HG03139 (cell line): ENCODE measurements at regions not wholly inside any gene's neighbourhood (a gene's known extent, or its start where the extent isn't known, plus 50 kb on each side); places are given as distances from the start of the nearest gene placed in this dataset.
"Not testable (repeated sequence)": the region's sequence is repeated elsewhere in the genome, so short reads cannot be mapped to it uniquely, and the experiment has no call there.

Experiments
- ATAC-seq: cut with Tn5 transposase; IDR thresholded peaks from one replicate; pipeline ENCODE4 v1.9.1; 2021; ENCODE audit not compliant: unreplicated experiment

DNA sequence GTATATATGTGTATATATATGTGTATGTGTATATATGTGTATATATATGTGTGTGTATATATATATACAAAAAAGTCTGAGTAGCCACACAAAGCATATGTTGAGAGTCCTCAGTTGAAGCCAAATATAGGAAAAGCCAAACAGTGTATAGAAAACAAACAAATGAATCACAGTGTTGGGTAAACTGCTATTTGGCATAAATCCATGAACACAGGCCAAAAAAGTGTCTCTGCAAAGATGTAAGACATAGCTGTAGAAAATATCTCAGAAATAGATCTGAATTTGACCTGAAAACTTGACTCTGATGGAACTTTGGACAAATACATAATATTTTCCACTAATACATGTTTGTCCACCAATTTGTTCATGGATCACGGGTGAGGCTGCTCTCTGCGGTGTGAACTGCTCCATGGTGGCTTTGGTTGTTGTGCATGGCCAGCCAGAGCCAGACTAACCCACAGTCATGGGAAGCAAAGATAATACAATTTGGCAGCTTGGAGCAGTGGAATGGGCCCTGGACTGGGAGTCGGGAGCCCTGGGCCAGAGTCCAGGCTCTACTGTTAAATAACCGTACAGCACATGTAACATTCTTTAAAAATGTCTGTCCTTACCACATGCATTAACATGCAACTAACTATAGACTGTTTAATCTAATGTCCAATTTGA is 76.9 kb upstream of the EED start:
- ATAC-seq = no peak

DNA sequence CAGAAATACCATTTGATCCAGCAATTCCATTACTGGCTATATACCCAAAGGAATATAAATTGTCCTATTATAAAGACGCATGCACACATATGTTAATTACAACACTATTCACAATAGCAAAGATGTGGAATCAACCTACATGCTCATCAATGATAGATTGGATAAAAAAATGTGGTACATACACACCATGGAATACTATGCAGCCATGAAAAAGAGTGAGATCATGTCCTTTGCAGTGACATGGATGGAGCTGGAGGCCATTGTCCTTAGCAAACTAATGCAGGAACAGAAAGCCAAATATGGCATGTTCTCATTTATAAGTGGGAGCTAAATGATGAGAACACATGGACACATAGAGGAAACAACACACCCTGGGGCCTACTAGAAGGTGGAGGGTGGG is 78.3 kb upstream of the EED start:
- not testable (repeated sequence) for ATAC-seq

DNA sequence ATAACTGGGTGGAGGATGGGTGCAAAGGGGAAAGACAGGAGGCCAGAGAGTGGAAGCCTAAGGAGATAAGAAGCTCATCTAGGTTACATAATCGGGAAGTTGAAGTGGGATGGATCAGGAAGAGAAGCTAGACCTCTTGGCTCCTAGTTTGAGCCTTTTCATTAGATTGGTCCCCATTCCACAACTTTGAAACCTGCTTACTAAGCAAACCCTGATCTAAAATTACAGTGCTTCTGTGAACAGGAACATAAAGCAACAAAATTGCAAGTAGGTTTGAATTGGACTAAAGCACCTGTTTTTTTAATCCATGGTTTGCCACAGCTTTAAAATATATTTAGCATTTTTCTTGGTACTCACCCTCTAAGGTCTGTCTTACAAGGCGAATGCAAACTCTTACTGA is 80.4 kb upstream of the EED start:
- ATAC-seq = no peak

DNA sequence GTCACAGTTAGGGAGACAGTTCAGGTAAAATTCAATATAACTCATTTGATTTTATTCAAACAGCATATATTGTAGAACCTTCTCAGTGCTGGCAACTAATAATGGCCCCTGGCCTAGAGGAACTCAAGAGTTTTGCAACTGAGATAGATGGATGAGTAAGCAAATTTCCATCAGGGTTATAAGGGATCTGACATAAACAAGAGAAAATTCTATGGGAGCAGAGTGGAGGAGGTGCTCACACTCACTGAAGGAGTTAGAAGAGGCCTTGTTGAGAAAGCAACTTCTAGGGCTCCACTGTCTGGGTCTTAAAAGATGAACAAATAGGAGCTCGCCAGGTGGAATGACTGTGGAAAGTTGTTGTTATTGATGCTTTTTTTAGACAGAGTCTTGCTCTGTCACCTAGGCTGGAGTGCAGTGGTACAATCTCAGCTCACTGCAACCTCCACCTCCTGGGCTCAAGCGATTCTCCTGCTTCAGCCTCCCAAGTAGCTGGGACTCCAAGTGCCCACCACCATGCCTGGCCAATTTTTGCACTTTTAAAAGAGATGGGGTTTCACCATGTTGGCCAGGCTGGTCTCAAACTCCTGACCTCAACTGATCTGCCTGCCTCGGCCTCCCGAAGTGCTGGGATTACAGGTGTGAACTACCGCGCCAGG is 81.2 kb upstream of the EED start:
- ATAC-seq = not testable (repeated sequence)

DNA sequence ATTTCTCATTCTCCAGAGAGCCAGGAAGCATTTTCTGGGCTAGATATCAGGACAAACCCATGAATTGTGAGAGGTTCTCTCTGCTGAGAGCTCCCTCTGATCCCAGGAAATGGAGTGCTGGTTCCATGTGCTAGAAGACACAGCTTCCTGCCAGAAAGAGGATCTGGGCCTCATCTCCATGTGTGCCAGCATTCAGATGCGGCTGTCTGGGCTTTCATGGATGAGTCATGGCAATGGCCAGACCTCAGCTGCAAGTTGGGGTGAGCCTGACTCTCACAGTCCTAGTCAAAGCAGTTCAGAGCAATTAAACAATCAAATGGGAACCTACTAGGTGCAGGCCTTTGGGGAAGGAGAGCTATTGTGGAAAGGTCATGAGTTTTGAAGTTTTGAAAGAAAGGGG is 82.3 kb upstream of the EED start:
- no peak for ATAC-seq

DNA sequence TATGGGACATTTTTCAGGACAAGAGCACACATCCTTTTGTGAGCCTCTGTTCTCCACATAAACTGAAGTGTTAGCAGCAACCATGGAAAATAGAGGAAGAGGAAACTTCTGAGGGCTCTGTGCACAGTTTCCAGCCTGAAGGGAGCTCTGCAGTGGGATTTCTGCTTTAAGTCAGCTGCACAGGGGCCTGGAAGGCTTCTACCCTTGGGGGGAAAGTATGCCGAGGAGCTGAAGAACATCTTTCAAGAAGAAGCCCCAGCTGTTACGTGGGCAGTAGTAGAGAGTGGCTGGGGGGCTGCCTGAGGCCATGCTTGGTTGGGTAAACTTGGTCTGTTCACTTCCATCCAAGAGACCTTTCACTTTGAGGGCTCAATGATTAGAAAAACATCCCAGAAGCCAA is 82.7 kb upstream of the EED start:
- ATAC-seq = no peak

DNA sequence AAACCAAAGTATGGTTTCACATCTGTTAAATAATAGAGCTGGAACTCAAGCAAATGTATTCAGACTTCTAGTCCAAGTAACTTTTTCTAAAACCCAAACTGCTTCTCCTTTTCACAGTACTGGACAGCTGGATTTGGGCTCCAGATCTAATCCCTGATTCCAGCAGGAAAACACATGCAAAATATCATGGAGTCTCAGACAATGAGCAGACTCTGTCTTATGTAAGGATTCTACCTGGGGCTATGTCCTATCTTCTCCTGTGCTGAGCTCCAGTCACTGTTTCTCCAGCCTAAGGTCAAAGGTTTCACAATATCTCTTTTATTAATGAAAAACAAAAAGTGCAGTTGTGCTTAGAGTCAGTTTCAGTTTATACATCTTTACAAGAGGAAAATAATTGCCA is 83.2 kb upstream of the EED start:
- ATAC-seq = no peak

DNA sequence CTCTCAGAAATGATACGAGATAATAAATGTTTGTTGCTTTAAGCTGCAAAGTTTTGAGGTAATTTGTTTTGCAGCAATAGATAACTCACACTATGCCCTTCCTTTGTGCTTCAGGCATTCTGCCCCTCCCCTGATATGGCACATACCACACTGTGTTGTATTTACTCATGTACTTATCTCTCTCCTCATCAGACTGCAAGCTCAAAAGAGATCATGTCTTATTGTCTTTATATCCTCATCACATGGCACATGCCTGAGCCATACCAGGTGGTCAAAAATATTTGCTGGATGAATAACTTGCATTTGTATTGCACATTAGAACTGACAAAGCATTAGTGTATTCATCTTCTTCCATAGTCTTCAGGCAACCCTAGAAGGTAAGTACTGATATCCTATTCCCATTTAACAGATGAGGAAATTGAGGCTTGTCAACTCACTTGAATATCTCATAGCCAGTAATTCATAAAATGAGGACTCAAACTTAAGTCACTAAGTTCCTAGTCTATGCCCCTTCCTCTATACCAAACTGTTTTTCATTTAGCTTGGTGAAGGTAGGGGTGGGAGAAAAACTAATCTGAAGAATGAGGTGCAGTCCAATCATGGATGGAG is 83.9 kb upstream of the EED start:
- no peak for ATAC-seq

DNA sequence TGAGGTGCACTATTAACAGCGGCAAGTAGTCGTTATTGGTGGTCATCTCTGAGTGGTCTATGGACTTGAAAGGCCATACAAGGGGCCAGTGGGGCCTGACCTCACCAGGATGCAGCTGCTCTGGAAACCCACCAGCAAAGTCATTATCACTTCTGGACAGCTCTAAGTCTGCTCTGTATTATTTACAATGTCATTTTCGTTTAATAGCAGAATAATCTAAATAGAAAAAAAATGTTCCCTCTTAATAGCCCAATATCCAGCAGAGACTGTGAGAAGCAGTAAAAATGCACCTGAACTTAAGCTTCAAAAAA is 85.0 kb upstream of the EED start:
- no peak for ATAC-seq

DNA sequence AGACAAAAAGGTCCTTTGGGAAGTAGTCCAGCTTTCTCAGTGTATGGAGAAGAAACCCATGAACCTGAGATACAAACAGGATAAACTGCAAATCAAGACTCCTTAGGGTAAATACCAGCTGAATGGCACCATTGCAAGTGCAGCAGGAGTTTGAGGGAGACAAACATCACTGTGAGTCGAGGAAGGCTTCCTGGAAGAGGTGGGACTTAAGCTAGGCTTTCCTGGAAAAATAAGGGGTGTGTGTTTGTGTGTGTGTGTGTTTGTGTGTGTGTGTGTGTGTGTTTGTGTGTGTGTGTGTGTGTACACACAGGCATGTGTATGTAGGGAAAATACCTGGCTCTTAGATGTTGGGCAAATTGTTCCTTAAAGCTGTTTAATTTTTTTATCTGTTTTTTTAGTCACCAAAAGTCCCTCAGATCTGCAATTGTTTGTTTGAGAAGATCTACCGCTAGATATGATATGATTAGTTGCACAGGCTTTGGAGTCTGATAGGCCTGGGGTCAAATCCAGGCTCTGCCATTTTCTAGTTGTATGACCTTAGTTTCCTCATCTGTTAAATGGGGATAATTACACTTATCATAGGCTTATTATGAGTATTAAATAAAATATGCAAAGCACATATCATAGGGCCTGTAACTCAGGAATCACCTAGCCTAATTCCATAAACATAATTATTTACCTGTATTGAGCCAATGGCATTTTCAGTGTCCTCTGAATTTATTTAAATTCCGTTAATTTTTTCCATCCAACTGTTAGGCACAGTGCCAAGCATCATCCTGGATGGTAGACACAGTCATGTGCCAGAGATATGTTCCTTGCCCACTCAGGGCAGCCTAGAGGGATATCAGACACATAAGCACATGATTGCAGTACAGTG is 85.6 kb upstream of the EED start:
- ATAC-seq = no peak

DNA sequence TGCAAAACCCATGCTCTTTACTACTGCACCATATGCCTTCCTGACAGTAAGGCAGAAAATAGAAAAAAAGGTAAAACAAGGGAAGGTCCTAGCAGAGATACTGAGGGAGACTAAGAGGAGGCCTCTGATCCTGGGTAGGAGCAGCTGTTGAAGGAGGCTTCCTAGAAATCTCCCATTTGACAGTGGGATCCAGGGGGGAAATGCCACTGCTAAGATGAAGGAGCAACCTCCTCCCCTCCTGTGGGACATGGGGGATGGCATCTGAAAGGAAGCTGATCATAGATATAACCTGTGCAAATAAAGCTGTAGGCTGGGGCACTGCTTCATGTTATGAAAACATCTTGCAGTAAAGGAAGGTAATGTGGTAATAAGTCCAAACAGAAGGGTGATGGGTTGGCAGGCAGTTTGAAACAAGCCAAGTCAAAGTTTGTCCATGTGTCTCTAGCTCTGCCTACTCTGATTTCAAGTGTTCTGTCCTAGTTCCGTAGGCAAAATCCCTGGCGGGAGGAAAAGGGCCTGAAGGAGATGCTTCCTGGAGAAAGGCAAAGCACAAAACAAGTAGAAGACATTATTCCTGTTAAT is 86.7 kb upstream of the EED start:
- no peak for ATAC-seq

DNA sequence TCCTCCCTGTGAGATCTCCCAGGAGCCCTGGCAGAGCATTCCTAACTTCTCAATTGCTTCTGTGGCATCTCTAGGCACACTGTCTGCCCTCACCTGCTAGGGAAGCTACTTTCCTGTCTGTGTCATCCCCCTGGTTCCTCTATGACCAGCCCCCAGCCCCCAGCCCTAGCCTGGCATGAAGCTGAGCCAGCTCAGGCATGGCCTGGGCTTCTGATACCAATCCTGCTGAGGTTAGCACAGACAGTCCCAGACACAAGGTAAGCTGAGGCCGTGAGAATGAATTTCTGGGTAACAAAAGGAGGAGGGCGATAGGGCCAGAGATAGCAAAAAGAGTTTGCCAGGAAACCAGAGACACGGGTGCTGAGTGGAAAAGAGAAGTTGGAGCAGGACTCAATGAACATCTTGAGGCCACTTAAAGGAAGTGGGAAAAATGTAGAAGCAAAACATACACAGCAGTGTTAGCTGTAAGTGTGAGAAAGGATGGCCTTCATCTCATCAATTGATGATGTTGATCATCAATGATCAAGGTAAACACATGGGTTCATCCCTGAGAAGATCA is 87.6 kb upstream of the PICALM start:
- no peak for ATAC-seq

DNA sequence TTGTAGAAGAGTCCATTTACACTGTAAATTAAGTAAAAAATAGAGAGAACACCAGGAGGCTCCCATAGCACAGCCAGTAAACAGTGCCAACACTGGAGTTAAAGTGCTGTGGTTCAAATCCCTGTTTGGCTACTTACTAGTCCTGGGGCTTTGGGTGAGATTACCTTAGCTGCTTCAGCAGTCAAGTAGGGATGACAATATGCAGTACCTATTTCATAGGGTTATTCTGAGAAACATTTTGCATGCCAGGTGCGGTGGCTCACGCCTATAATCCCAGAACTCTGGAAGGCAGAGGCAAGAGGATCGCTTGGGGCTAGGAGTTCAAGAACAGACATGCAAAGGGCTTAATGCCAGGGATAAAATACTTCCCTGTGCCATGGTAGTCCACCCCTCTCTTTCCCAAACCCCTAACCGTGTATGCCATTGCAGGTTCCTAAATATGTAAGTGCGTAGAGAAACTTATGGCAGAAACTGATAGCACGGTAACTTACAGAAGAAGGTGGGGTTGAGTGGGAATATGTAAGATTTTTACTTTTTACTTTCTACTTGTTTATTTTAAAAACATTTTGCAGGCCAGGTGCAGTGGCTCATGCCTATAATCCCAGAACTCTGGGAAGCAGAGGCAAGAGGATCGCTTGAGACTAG is 86.4 kb upstream of the PICALM start:
- no peak for ATAC-seq

DNA sequence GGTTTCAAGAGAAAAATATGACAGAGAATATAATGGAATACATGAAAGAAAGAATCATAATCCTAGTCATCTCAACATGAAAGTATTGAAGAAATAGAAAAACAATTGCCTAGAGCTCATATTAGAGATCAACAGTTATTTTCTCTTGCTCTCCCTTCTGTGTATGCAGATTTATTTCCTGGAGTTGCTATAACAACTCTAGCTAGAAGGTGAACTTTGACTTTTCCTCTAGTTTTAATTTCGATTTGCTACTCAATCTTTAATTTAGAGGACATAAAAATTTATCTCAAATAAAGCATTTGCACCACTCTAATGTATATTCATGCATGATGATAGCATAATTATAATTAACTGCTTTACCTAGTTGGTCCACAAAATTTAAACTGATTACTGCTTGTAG is 84.6 kb upstream of the PICALM start:
- ATAC-seq = no peak

DNA sequence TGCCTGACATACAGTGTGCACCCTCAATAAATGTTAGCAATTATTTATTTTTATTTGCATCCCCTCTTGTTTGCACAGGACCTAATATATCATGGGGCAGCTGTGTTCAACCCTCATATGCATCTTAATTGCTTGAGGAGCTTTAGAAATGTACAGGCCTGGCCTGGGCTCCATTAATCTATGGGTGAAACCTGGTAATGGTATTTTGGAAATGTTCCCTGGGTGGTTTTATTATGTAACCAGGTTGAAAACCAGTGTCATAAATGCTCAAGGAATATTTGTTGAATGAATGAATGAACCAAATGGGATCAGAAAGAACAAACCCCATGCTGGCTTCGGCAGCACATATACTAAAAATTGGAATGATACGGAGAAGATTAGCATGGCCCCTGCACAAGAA is 84.0 kb upstream of the PICALM start:
- no peak for ATAC-seq

DNA sequence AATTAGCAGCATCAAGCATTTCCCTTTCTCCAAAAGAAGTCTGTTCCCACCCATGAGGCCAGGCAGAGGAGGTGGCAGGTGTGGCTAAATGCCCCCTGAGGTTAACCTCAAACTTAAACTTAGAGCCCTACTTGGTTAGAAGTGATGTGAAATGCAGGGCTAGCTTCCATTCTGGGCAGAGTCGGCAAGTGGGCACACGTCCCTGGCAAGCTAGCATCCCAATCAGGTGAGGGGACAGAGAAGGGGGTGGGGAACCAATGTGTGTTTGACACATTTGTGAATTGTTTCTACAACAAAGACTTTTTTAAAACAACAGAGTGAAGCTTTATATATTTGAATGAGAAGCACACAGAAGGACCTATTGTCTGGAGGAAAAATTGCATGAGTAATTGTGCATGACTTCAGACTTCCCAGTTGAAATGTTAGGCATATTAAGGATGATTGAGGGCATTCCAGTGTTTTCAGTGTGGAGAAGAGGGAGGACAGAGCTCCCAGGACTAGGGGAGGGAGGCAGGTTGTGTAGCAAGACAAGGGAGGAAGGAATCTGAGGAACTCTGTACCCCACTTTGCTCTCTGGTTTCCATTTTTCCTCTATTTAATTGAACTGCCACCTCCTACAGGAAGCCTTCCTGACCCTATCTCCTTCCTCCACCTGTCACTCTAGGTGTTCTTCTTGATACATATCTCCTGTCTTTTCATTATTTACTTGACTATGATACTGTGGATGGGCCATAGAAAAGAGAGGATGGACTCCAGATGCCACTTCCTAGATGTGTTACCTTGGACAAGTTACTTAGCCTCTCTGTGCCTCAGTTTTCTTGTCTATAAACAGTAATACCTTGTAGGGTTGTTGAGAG is 83.3 kb upstream of the PICALM start:
- ATAC-seq = no peak

DNA sequence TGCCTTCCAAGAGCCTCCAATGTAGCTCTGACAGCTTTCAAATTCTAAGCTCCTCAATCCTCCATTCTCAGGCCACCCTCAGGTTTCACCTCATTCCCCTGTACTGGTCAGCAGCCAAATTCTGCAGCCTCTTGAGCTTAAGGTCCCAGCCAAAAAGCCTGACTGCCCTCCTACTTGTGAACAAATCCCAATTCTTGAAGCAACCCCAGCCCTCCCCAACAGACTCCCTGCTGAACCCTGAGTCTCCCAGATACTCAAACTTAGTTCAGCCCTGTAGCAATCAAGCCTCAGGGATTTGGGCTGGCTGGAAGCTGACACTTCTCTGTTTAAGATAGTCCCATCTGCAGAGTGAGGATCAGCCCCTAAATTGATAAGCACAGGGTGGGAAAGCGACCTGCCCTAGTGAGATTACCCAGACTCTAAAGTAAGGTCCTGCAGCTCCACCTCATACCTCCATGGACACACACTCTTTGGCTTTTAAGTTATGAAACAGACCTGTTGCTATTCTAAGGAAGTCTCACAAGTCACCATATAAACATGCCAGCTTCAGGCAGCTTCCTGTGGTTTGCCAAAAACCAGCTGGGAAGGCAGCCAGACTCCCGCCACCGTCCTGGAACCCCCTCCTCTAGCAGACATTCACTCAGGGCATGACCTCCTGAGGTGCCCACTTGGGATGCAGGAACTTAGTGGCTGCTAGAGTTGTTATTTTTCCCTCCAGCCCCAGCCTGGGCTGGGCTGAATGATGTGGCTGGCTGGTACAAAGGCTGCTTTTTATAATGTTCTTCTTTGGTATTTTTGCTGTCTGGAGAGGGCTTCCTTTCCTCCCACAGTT is 82.5 kb upstream of the PICALM start:
- no peak for ATAC-seq

DNA sequence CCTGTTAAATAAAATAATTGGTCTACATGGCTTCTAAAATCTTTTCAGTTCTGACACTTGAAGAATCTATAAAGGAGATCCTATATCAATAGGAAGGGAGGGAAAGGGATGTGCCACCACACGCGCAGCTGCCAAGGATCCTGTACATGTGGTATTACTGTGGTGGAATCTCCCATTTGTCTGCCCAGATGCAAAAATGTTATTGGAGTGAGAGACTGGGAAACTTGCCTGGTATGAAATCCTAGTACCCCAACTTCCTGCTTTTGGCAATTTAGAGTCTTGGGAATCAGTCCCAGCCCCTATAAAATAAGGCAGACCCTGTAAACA is 81.9 kb upstream of the PICALM start:
- ATAC-seq = no peak

DNA sequence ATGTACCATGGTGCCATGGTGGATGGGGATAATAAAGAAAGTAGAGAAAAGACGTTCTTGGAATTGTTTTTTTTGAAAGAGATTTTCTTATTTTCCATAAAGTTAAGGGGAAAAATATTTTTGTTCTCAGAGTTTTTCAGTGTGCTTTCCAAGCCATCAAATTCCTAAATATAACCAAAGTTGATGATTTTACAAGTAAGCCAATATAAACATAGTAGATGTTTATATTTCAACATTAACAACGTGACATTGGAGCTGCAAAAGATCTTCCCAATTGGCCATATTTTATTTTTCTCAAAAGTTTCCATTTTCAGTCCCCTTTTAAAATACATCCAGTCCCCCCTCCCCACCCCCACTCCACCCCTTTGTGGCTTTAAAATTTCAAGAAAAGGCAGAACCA is 80.9 kb upstream of the PICALM start:
- no peak for ATAC-seq
